DND-41 (cell line): ENCODE measurements at regions not wholly inside any gene's neighbourhood (a gene's known extent, or its start where the extent isn't known, plus 50 kb on each side); places are given as distances from the start of the nearest gene placed in this dataset.
"Not testable (repeated sequence)": the region's sequence is repeated elsewhere in the genome, so short reads cannot be mapped to it uniquely, and the experiment has no call there.

ENCODE experiments used
- ATAC-seq: fragments of 200-7000 bp; cut with Tn5 transposase; 3 replicates; pipeline ENCODE4 v1.9.1; 2021; ENCODE audit warnings: low read depth; ENCODE audit not compliant: insufficient read depth
- DNase-seq: peaks from one replicate; pipeline ENCODE4 v3.0.0-alpha.2; 2020
- H2AFZ ChIP-seq: 2 replicates; pipeline ENCODE4 v1.6.0; 2012; ENCODE audit warnings: low read depth, low read length
- H3K27ac ChIP-seq: 2 replicates; pipeline ENCODE4 v1.5.1; 2012; ENCODE audit warnings: low read length, inconsistent platforms
- H3K27me3 ChIP-seq: fragments of 200-600 bp; sonication (generic); 2 replicates; pipeline ENCODE4 v1.6.0; 2012; ENCODE audit warnings: low read length, mild to moderate bottlenecking, inconsistent platforms; ENCODE audit not compliant: insufficient read depth, poor library complexity
- H3K36me3 ChIP-seq: 2 replicates; pipeline ENCODE4 v1.5.1; 2012; ENCODE audit warnings: low read length, inconsistent platforms; ENCODE audit not compliant: insufficient read depth
- H3K4me1 ChIP-seq: 2 replicates; pipeline ENCODE4 v1.5.1; 2012; ENCODE audit warnings: mild to moderate bottlenecking, low read length; ENCODE audit not compliant: insufficient read depth
- H3K4me2 ChIP-seq: 2 replicates; pipeline ENCODE4 v1.6.0; 2012; ENCODE audit warnings: mild to moderate bottlenecking, moderate library complexity, low read length, inconsistent platforms; ENCODE audit not compliant: insufficient read depth
- H3K4me3 ChIP-seq, 2 experiments: fragments of 200-600 bp in 1 of 2; shearing (Covaris generic) in 1 of 2; 2 replicates each; pipeline ENCODE4 v1.5.1; 2012 to 2016; ENCODE audit warnings: inconsistent platforms in 2 of 2, low read length in 2 of 2, mild to moderate bottlenecking in 2 of 2, low read depth in 1 of 2, moderate library complexity in 1 of 2
- H3K79me2 ChIP-seq: 2 replicates; pipeline ENCODE4 v1.6.0; 2012; ENCODE audit warnings: low read length, inconsistent platforms; ENCODE audit not compliant: insufficient read depth
- H3K9ac ChIP-seq: 2 replicates; pipeline ENCODE4 v1.6.0; 2012; ENCODE audit warnings: low read depth, mild to moderate bottlenecking, inconsistent platforms, low read length, moderate library complexity
- H3K9me3 ChIP-seq: 2 replicates; pipeline ENCODE4 v1.5.1; 2012; ENCODE audit warnings: low read length, moderate library complexity, mild to moderate bottlenecking, inconsistent platforms; ENCODE audit not compliant: insufficient read depth, severe bottlenecking
- H4K20me1 ChIP-seq: 2 replicates; pipeline ENCODE4 v1.6.0; 2012; ENCODE audit warnings: low read length; ENCODE audit not compliant: insufficient read depth
- CTCF ChIP-seq: IDR thresholded peaks from 2 replicates; pipeline ENCODE4 v1.5.1; 2012; ENCODE audit warnings: borderline replicate concordance, low read length, moderate library complexity, mild to moderate bottlenecking; ENCODE audit not compliant: poor library complexity, severe bottlenecking; ENCODE audit errors: extremely low read depth
- EZH2 ChIP-seq: IDR thresholded peaks from 3 replicates; pipeline ENCODE4 v1.6.1; 2012; ENCODE audit warnings: borderline replicate concordance, low read depth, mild to moderate bottlenecking, moderate library complexity, low read length, inconsistent platforms; ENCODE audit not compliant: severe bottlenecking

GRCh38 chr16:75811020-75811634 is 84.8 kb upstream of the CPHXL start:
- Histone ChIP-seq H3K4me2 (no peak overlapping the region), H3K79me2 (no peaks in the 10 kb centered on the region), H2AFZ (no peak overlapping the region), H3K4me1 (no peaks in the 10 kb centered on the region), H3K9ac (no peak overlapping the region), H3K9me3 (no peaks in the 10 kb centered on the region), H3K27ac (no peak overlapping the region), H3K27me3 (peaks cover 5% of the 10 kb centered on the region), H3K36me3 (no peaks in the 10 kb centered on the region), H3K4me3 (no peak overlapping the region), H4K20me1 (no peaks in the 10 kb centered on the region)
- ATAC-seq, result no peak
- DNase-seq, result no peak
- no peak for TF ChIP-seq CTCF

- H2AFZ ChIP-seq, result no peak overlapping the region
- H3K27me3 ChIP-seq, result no peaks in the 10 kb centered on the region
- no peaks in the 10 kb centered on the region for H3K9me3 ChIP-seq
- H3K27ac ChIP-seq, result no peak overlapping the region
- H3K4me2 ChIP-seq, result no peak overlapping the region
- H3K79me2 ChIP-seq, result no peaks in the 10 kb centered on the region
- H3K9ac ChIP-seq, result no peak overlapping the region
- ATAC-seq (no peak), DNase-seq (no peak)
- no peaks in the 10 kb centered on the region for H4K20me1 ChIP-seq
- H3K4me1 ChIP-seq, result no peaks in the 10 kb centered on the region
- no peak overlapping the region for H3K4me3 ChIP-seq
- H3K36me3 ChIP-seq, result no peaks in the 10 kb centered on the region
- TF ChIP-seq EZH2 (no peak), CTCF (no peak)
These were observed 92.2 kb upstream of the CPHXL start for GRCh38 chr16:75818491-75818890.

- Histone ChIP-seq H3K36me3 (no peaks in the 10 kb centered on the region), H3K79me2 (no peaks in the 10 kb centered on the region), H2AFZ (no peak overlapping the region), H3K4me3 (no peak overlapping the region), H3K9ac (no peak overlapping the region), H3K4me1 (no peaks in the 10 kb centered on the region), H3K27ac (no peak overlapping the region), H3K27me3 (no peaks in the 10 kb centered on the region), H3K4me2 (no peak overlapping the region), H4K20me1 (no peaks in the 10 kb centered on the region), H3K9me3 (no peaks in the 10 kb centered on the region)
- DNase-seq (no peak), ATAC-seq (no peak)
- no peak for TF ChIP-seq EZH2
- TF ChIP-seq CTCF, result no peak
These were observed 94.4 kb upstream of the CPHXL start for GRCh38 chr16:75820672-75821071.

GRCh38 chr16:75821117-75821516 is 94.8 kb upstream of the CPHXL start:
- no peaks in the 10 kb centered on the region for H3K27me3 ChIP-seq
- no peaks in the 10 kb centered on the region for H3K9me3 ChIP-seq
- H3K4me2 ChIP-seq, result no peak overlapping the region
- no peak for TF ChIP-seq CTCF
- H3K27ac ChIP-seq, result no peak overlapping the region
- H3K36me3 ChIP-seq, result no peaks in the 10 kb centered on the region
- H2AFZ ChIP-seq, result no peak overlapping the region
- no peaks in the 10 kb centered on the region for H4K20me1 ChIP-seq
- H3K9ac ChIP-seq, result no peak overlapping the region
- no peaks in the 10 kb centered on the region for H3K79me2 ChIP-seq
- ATAC-seq (no peak), DNase-seq (no peak)
- H3K4me3 ChIP-seq, result no peak overlapping the region
- no peaks in the 10 kb centered on the region for H3K4me1 ChIP-seq

- not testable (repeated sequence) for DNase-seq, H3K4me3 ChIP-seq, H3K9ac ChIP-seq, H3K79me2 ChIP-seq, H2AFZ ChIP-seq, H3K4me2 ChIP-seq, H3K27me3 ChIP-seq, H3K9me3 ChIP-seq, H4K20me1 ChIP-seq, H3K36me3 ChIP-seq, H3K27ac ChIP-seq, ATAC-seq, H3K4me1 ChIP-seq
These were observed 99.5 kb upstream of the CPHXL start for GRCh38 chr16:75825750-75826149.
